VCaP (cell line): ENCODE measurements at regions not wholly inside any gene's neighbourhood (a gene's known extent, or its start where the extent isn't known, plus 50 kb on each side); places are given as distances from the start of the nearest gene placed in this dataset.

ENCODE experiments used
- H3K27ac ChIP-seq: fragments of 450-650 bp; 2 replicates; pipeline ENCODE4 v1.5.1; 2017
- TF ChIP-seq, protein P1 (sequence below): fragments of 450-650 bp; conservative IDR thresholded peaks from 2 replicates; pipeline ENCODE4 v1.5.1; 2017; ENCODE audit warnings: mild to moderate bottlenecking, moderate library complexity

DNA sequence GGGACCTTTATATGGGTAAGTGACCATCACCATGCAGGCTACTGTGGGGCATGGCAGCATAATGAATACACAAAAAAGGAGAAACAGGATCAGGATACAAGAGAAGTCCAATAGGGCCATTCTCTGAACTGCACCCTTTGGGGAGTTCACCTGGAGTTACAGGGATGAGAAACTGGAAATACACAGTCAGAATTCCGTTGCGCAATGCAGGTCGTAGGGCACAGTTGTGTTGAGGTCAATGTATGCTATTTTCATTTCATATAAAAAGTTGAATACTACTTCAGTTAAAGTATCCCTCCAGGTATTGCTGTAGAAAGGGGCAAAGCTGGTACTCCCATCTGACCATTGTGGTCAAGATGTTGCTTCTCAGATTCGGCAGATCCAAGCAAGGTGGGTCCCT lies 471.4 kb downstream of the DMRT2 start:
- TF ChIP-seq, protein P1, sequence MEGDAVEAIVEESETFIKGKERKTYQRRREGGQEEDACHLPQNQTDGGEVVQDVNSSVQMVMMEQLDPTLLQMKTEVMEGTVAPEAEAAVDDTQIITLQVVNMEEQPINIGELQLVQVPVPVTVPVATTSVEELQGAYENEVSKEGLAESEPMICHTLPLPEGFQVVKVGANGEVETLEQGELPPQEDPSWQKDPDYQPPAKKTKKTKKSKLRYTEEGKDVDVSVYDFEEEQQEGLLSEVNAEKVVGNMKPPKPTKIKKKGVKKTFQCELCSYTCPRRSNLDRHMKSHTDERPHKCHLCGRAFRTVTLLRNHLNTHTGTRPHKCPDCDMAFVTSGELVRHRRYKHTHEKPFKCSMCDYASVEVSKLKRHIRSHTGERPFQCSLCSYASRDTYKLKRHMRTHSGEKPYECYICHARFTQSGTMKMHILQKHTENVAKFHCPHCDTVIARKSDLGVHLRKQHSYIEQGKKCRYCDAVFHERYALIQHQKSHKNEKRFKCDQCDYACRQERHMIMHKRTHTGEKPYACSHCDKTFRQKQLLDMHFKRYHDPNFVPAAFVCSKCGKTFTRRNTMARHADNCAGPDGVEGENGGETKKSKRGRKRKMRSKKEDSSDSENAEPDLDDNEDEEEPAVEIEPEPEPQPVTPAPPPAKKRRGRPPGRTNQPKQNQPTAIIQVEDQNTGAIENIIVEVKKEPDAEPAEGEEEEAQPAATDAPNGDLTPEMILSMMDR = no peak
- no peak overlapping the region for H3K27ac ChIP-seq

DNA sequence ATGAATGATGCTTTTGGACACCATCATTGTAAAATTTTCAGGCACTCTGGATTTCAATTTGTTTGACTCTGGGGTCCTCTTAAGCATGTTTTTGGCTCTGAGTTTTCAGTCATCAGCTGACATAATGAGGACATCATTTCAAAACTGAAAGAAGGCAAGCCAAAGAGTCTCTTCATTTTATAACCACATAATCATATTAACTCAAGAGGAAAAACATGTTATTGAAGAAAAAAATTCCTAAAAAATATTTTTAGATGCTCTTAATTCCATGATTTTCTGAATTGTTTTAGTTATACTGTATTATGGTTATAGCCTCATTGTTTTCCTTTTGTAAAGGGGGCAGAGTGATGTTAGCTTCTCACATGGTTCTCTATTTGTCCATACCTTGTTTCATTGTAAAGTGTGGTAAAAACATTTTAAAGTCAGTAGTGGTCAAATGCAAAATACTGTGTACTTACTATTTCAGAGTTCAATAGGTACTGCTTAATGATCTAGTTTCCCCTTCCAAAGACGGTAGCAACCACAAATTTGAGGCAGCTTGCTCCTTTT lies 472.1 kb downstream of the DMRT2 start:
- TF ChIP-seq, protein P1 = no peak

DNA sequence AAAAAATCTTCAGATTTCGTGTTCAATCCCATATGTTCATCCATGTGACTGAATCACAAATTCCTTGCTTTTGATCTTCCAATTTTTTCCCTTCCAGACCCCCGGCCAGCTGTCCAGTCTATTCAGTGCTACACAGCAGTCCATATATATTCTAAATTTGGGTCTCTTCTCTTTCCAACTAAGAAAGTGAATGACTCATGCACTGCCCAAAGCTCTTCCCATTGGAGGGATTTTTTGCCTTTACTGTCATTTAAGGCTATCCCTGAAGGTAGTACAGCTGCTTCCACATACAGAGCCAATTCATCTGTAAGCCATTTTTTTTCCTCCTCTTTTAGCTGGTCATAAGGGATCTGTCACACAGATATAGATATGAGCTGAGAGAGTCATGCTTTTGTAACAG lies 478.3 kb downstream of the DMRT2 start:
- H3K27ac ChIP-seq = no peak overlapping the region
- TF ChIP-seq, protein P1 = no peak

More for the DNA sequence above, 472.1 kb downstream of the DMRT2 start:
- H3K27ac ChIP-seq = no peak overlapping the region

DNA sequence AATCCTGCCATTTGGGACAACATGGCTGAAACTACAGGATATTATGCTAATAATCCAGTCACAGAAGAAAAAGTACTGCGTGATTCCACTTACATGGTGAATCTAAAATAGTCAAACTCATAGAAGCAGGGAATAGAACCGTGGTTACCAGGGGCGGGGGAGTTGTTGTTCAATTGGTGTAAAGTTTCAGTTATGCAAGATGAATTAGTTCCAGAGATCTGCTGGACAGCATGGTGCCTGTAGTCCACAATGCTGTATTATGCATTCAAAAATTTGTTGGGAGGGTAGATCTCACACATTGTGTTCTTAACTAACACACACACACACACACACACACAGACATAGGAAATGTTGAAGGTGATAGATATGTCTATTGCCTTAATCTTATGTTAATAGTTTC lies 480.5 kb downstream of the DMRT2 start:
- no peak overlapping the region for H3K27ac ChIP-seq
- TF ChIP-seq, protein P1 = no peak

DNA sequence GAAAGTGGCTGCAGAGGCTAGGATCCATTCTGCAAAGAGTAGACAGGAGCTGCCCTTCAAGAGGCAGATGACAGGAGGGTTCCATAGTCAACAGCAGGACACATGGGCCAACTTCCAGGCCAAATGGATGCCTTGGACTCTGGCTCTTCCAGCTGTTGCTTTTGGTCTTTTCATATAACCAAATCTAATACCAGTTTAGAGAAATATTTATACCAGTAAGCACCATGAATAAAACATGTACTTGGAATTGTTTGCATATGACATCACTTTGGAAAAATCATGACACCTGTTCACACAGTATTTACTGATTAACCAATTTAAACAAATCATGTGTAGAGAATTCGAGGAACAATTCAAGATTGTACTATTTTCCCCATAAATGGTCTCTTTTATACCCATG lies 481.3 kb downstream of the DMRT2 start:
- no peak overlapping the region for H3K27ac ChIP-seq

DNA sequence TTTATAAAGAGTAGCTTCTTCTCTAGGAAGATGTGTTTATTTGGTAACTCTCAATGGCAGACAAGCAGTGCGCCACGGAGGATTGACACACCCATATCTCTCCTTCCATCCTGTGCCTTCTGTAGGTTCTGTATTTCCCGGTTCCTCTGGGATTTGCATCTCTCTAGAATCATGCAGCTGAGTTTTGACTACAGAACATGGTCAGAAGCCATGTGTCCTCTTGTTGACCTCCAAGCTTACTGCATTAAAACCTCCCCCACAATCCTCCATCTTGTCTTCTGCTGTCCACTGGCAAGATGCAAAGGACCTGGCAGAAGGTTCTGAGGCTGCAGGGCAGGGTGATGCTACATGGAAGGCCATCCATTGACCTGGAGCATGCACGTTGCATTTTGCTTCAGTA lies 482.0 kb downstream of the DMRT2 start:
- TF ChIP-seq, protein P1 = no peak
- no peak overlapping the region for H3K27ac ChIP-seq

More for the DNA sequence above, 481.3 kb downstream of the DMRT2 start:
- TF ChIP-seq, protein P1 = no peak

DNA sequence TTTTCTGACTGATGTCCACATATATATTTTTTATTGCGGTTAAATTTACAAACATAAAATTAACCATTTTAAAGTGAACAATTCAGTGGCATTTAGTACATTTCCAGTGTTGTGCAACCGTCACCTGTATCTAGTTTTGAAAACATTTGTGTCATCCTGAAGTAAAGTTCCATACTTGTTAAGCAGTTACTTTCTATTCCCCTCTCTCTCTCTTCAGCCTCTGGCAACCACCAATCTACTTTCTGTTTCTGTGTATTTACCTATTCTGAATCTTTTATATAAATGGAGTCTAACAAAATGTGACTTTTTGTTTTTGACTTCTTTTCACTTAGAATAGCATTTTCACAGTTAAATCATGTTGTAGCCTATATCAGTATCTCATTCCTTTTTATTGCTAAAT lies 480.1 kb upstream of the SMARCA2 start:
- H3K27ac ChIP-seq = no peak overlapping the region
- TF ChIP-seq, protein P1 = no peak
